B cell (primary cell): ENCODE measurements at regions not wholly inside any gene's neighbourhood (a gene's known extent, or its start where the extent isn't known, plus 50 kb on each side); places are given as distances from the start of the nearest gene placed in this dataset.

ENCODE experiments used
- ATAC-seq: fragments of 200-7000 bp; cut with Tn5 transposase; one replicate; pipeline ENCODE4 v1.10.0; 2021; ENCODE audit warnings: low read depth, mild to moderate bottlenecking, moderate number of reproducible peaks, moderate library complexity
- CTCF ChIA-PET: fragments of 350-600 bp; sonication (Branson Sonifier 250); formaldehyde crosslinking; loops from one replicate; lab custom pipeline; 2021; ENCODE audit warnings: antibody characterized with exemption, inconsistent platforms; lab: Charles Lee
- POLR2A ChIA-PET: fragments of 350-600 bp; sonication (Branson Sonifier 250); formaldehyde crosslinking; loops from one replicate; lab custom pipeline; 2021; ENCODE audit warnings: antibody characterized with exemption; lab: Charles Lee
- DNase-seq: peaks from one replicate; pipeline ENCODE4 v3.0.0; 2013
- H2AFZ ChIP-seq: 2 replicates; pipeline ENCODE4 v1.6.1; 2012; ENCODE audit warnings: mild to moderate bottlenecking, low read depth, low read length; ENCODE audit not compliant: insufficient read depth, poor library complexity, severe bottlenecking
- H3K27ac ChIP-seq, 2 donors: 1 replicate in 1 of 2; 2 replicates in 1 of 2; pipeline ENCODE4 v1.5.1; 2012 to 2013; ENCODE audit warnings: low read length in 2 of 2, mild to moderate bottlenecking in 2 of 2, moderate library complexity in 1 of 2
- H3K27me3 ChIP-seq, 4 experiments: fragments of 200-600 bp in 1 of 4; sonication (generic) in 1 of 4; replicated peaks in 1 of 4; 1 replicate in 2 of 4; 2 replicates in 2 of 4; pipeline versions ENCODE4 v1.6.1 to v1.7.0; 2013 to 2016; ENCODE audit warnings: low read length in 3 of 4, mild to moderate bottlenecking in 2 of 4, mixed read lengths in 1 of 4, moderate library complexity in 1 of 4; ENCODE audit not compliant: insufficient read depth in 4 of 4, control insufficient read depth in 3 of 4; ENCODE audit errors: control extremely low read depth in 1 of 4
- H3K36me3 ChIP-seq, 2 experiments: replicated peaks in 1 of 2; 1 replicate in 1 of 2; 2 replicates in 1 of 2; pipeline versions ENCODE4 v1.6.1 to v1.7.1; 2013; ENCODE audit warnings: low read length in 1 of 2; ENCODE audit not compliant: insufficient read depth in 2 of 2, control insufficient read depth in 1 of 2; ENCODE audit errors: control extremely low read depth in 1 of 2, extremely low read depth in 1 of 2
- H3K4me1 ChIP-seq, 2 donors: fragments of 200-600 bp in 1 of 2; sonication (generic) in 1 of 2; 1 replicate in 1 of 2; 2 replicates in 1 of 2; pipeline versions ENCODE4 v1.5.1 to v1.6.1; 2013 to 2017; ENCODE audit warnings: low read length in 2 of 2; ENCODE audit not compliant: control insufficient read depth in 2 of 2, insufficient read depth in 2 of 2
- H3K4me2 ChIP-seq: replicated peaks from 2 replicates; pipeline ENCODE3; 2012; ENCODE audit warnings: mild to moderate bottlenecking, low read depth, low read length; ENCODE audit not compliant: poor library complexity, severe bottlenecking
- H3K4me3 ChIP-seq, 5 experiments: fragments of 200-600 bp in 1 of 5; sonication (generic) in 1 of 5; 1 replicate in 3 of 5; 2 replicates in 2 of 5; pipeline versions ENCODE4 v1.5.1 to v1.7.0; 2011 to 2016; ENCODE audit warnings: low read length in 4 of 5, mild to moderate bottlenecking in 4 of 5, low read depth in 2 of 5, control low read depth in 1 of 5, moderate library complexity in 1 of 5; ENCODE audit not compliant: insufficient read depth in 1 of 5; ENCODE audit errors: control extremely low read depth in 1 of 5, extremely low read depth in 1 of 5
- H3K79me2 ChIP-seq: fragments of 200-600 bp; sonication (generic); one replicate; pipeline ENCODE4 v1.6.0; 2016; ENCODE audit warnings: low read length; ENCODE audit not compliant: control insufficient read depth, insufficient read depth
- H3K9ac ChIP-seq: fragments of 200-600 bp; sonication (generic); 2 replicates; pipeline ENCODE4 v1.6.1; 2017; ENCODE audit warnings: mild to moderate bottlenecking, low read length, moderate library complexity
- H3K9me3 ChIP-seq, 3 donors: one replicate each; pipeline versions ENCODE4 v1.6.1 to v1.7.1; 2013; ENCODE audit warnings: low read length in 2 of 3; ENCODE audit not compliant: control insufficient read depth in 2 of 3, insufficient read depth in 1 of 3; ENCODE audit errors: control extremely low read depth in 1 of 3
- H4K20me1 ChIP-seq: 2 replicates; pipeline ENCODE4 v1.6.0; 2012; ENCODE audit warnings: mild to moderate bottlenecking, low read length; ENCODE audit not compliant: insufficient read depth, control insufficient read depth, poor library complexity, severe bottlenecking
- H3K27ac Mint-ChIP-seq: one replicate; pipeline ENCODE4 v1.8.0; 2021; ENCODE audit warnings: mixed read lengths
- H3K27me3 Mint-ChIP-seq: one replicate; pipeline ENCODE4 v1.8.0; 2021; ENCODE audit warnings: mixed read lengths
- H3K4me1 Mint-ChIP-seq: one replicate; pipeline ENCODE4 v1.8.0; 2021; ENCODE audit warnings: mixed read lengths
- H3K4me3 Mint-ChIP-seq: one replicate; pipeline ENCODE4 v1.8.0; 2021; ENCODE audit warnings: mixed read lengths
- H3K9me3 Mint-ChIP-seq: one replicate; pipeline ENCODE4 v1.8.0; 2022; ENCODE audit warnings: mixed read lengths; ENCODE audit not compliant: insufficient read depth
- EZH2 ChIP-seq: IDR thresholded peaks from 2 replicates; pipeline ENCODE4 v1.6.1; 2012; ENCODE audit warnings: borderline replicate concordance, low read depth, mild to moderate bottlenecking, moderate library complexity, low read length; ENCODE audit not compliant: insufficient read depth, poor library complexity, severe bottlenecking
- WGBS: methylation state at CpG from one replicate; pipeline ENCODE4 v1.1.5; 2013; ENCODE audit warnings: missing lambda C conversion rate; ENCODE audit not compliant: insufficient coverage; 5-methylcytosine and 5-hydroxymethylcytosine counted together
- intact Hi-C: fragments of 100-400 bp; cut with micrococcal nuclease; formaldehyde crosslinking; loops from one replicate; pipeline ENCODE4 v1.10.0; 2022
- TF ChIP-seq, protein P1 (sequence below): fragments of 200-600 bp; IDR thresholded peaks from one replicate; pipeline ENCODE4 v1.8.0; 2022; ENCODE audit warnings: antibody characterized with exemption, mild to moderate bottlenecking

DNA sequence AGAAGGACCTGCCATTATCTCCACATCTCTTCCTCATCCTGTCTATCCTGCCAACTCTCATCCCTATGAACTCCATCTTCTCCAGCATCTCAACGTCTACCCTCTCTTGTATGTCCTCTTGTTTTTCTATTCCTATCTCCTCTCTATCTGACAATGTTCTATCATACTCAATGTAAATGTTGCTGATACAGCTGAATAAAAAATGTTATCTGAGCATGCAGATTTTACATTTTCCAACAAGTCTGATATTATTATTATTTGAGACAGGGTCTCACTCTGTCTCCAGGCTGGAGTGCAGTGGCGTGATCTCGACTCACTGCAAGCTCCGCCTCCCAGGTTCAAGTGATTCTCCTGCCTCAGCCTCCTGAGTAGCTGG is 56.0 kb upstream of the RAI14 start:
- no peak overlapping the region for H3K4me3 ChIP-seq
- ATAC-seq (no peak), DNase-seq (no peak)
- intact Hi-C loops = no loop called here
- H3K27ac ChIP-seq = no peak overlapping the region
- CTCF ChIA-PET = no interaction called here
- Mint-ChIP-seq H3K4me3 (no peak overlapping the region), H3K4me1 (peaks cover 12% of the 10 kb centered on the region), H3K9me3 (no peaks in the 10 kb centered on the region), H3K27me3 (no peaks in the 10 kb centered on the region), H3K27ac (no peak overlapping the region)
- TF ChIP-seq, protein P1, sequence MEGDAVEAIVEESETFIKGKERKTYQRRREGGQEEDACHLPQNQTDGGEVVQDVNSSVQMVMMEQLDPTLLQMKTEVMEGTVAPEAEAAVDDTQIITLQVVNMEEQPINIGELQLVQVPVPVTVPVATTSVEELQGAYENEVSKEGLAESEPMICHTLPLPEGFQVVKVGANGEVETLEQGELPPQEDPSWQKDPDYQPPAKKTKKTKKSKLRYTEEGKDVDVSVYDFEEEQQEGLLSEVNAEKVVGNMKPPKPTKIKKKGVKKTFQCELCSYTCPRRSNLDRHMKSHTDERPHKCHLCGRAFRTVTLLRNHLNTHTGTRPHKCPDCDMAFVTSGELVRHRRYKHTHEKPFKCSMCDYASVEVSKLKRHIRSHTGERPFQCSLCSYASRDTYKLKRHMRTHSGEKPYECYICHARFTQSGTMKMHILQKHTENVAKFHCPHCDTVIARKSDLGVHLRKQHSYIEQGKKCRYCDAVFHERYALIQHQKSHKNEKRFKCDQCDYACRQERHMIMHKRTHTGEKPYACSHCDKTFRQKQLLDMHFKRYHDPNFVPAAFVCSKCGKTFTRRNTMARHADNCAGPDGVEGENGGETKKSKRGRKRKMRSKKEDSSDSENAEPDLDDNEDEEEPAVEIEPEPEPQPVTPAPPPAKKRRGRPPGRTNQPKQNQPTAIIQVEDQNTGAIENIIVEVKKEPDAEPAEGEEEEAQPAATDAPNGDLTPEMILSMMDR = no peak
- no peak for TF ChIP-seq EZH2
- H3K79me2 ChIP-seq = no peaks in the 10 kb centered on the region
- H3K9ac ChIP-seq = no peak overlapping the region
- no peaks in the 10 kb centered on the region for H3K4me1 ChIP-seq
- H3K4me2 ChIP-seq = no peak overlapping the region
- no peak overlapping the region for H2AFZ ChIP-seq
- POLR2A ChIA-PET = no interaction called here
- H3K9me3 ChIP-seq = no peaks in the 10 kb centered on the region
- H3K27me3 ChIP-seq = no peaks in the 10 kb centered on the region
- H3K36me3 ChIP-seq = no peaks in the 10 kb centered on the region
- WGBS = no CpG with 5 or more reads among the region's 4 CpGs
- no peaks in the 10 kb centered on the region for H4K20me1 ChIP-seq

DNA sequence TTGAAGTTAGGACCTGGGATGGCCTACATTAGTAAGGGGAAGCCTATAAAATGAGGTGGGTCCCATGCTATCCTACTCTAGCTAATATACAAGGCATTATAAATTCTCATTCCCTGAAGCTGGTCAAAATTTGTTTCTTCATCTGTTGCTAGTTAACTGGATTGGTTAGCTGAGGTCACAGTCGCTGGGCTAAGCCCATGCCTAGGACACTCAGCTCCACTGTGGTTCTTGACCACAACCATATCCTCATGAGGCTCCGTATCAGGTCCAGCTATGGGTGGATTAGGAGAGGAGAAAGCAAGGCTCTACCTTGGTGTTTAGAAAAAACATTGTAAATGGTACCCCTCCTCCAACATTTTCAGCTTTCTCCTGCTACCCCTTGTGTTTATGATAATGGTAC is 52.8 kb upstream of the RAI14 start:
- Mint-ChIP-seq H3K4me3 (no peak overlapping the region), H3K4me1 (peaks cover 12% of the 10 kb centered on the region), H3K27me3 (no peaks in the 10 kb centered on the region), H3K27ac (no peak overlapping the region), H3K9me3 (no peaks in the 10 kb centered on the region)
- POLR2A ChIA-PET = no interaction called here
- intact Hi-C loops = no loop called here
- H3K4me1 ChIP-seq = no peaks in the 10 kb centered on the region
- WGBS = 86% methylated on average over 1 of the region's 2 CpGs
- ATAC-seq = no peak
- no peak overlapping the region for H3K27ac ChIP-seq
- no peak for DNase-seq
- TF ChIP-seq EZH2 = no peak
- TF ChIP-seq, protein P1 = no peak
- no peak overlapping the region for H3K4me2 ChIP-seq
- H3K79me2 ChIP-seq = no peaks in the 10 kb centered on the region
- no peak overlapping the region for H3K9ac ChIP-seq
- H3K4me3 ChIP-seq = no peak overlapping the region
- no peaks in the 10 kb centered on the region for H3K36me3 ChIP-seq
- no peaks in the 10 kb centered on the region for H3K9me3 ChIP-seq
- no peak overlapping the region for H2AFZ ChIP-seq
- CTCF ChIA-PET = no interaction called here
- H3K27me3 ChIP-seq = no peaks in the 10 kb centered on the region
- no peaks in the 10 kb centered on the region for H4K20me1 ChIP-seq
